H1 (cell line): ENCODE measurements at regions not wholly inside any gene's neighbourhood (a gene's known extent, or its start where the extent isn't known, plus 50 kb on each side); places are given as distances from the start of the nearest gene placed in this dataset.

Experiments used
- CTCF ChIA-PET: fragments of 300-600 bp; sonication (Branson Sonifier 250); formaldehyde crosslinking; loops from one replicate; lab custom pipeline; 2021; ENCODE audit not compliant: partially characterized antibody; lab: Charles Lee
- POLR2A ChIA-PET: fragments of 300-600 bp; sonication (Branson Sonifier 250); formaldehyde crosslinking; loops from one replicate; lab custom pipeline; 2021; ENCODE audit warnings: inconsistent platforms; ENCODE audit not compliant: partially characterized antibody; lab: Charles Lee
- DNase-seq, 2 experiments: peaks; one replicate each; pipeline versions ENCODE4 v3.0.0 to v3.0.0-alpha.2; 2010 to 2022; ENCODE audit warnings: low spot score in 2 of 2, low read depth in 1 of 2, mixed read lengths in 1 of 2
- FAIRE-seq: peaks from 2 replicates; lab custom pipeline; 2011; peaks lifted over from hg19 to GRCh38; lab: Jason Lieb, UNC
- H2AFZ ChIP-seq: 2 replicates; pipeline ENCODE4 v1.8.1; 2012; ENCODE audit warnings: low read length, inconsistent platforms
- H2AK5ac ChIP-seq: 2 replicates; pipeline ENCODE4 v1.6.1; 2013; ENCODE audit warnings: low read depth, low read length
- H2BK120ac ChIP-seq: replicated peaks from 2 replicates; pipeline ENCODE3; 2013; ENCODE audit warnings: low read depth, low read length, inconsistent platforms
- H2BK12ac ChIP-seq: 2 replicates; pipeline ENCODE4 v1.6.1; 2013; ENCODE audit warnings: low read depth, low read length
- H2BK15ac ChIP-seq: 2 replicates; pipeline ENCODE4 v1.6.1; 2013; ENCODE audit warnings: low read length
- H2BK20ac ChIP-seq: 2 replicates; pipeline ENCODE4 v1.6.1; 2013; ENCODE audit warnings: low read length
- H2BK5ac ChIP-seq: 2 replicates; pipeline ENCODE4 v1.6.1; 2013; ENCODE audit warnings: low read depth, low read length
- H3K14ac ChIP-seq: 2 replicates; pipeline ENCODE4 v1.6.1; 2013; ENCODE audit warnings: inconsistent platforms; ENCODE audit not compliant: insufficient read length
- H3K18ac ChIP-seq: 2 replicates; pipeline ENCODE4 v1.6.1; 2013; ENCODE audit warnings: low read length; ENCODE audit errors: extremely low read depth
- H3K23ac ChIP-seq: 2 replicates; pipeline ENCODE4 v1.6.1; 2013; ENCODE audit warnings: inconsistent platforms; ENCODE audit not compliant: insufficient read length
- H3K23me2 ChIP-seq: 2 replicates; pipeline ENCODE4 v1.6.1; 2013; ENCODE audit warnings: low read depth, low read length
- H3K27ac ChIP-seq: 2 replicates; pipeline ENCODE4 v1.6.1; 2011; ENCODE audit warnings: low read depth, low read length, inconsistent platforms
- H3K27me3 ChIP-seq, 4 experiments: replicated peaks in 1 of 4; 1 replicate in 1 of 4; 2 replicates in 3 of 4; pipeline versions ENCODE4 v1.6.1 to v1.8.1; 2011 to 2013; ENCODE audit warnings: low read length in 3 of 4, mild to moderate bottlenecking in 3 of 4, inconsistent platforms in 2 of 4, mixed read lengths in 2 of 4, moderate library complexity in 1 of 4; ENCODE audit not compliant: control insufficient read depth in 3 of 4, insufficient read depth in 3 of 4; ENCODE audit errors: extremely low read depth in 1 of 4
- H3K36me3 ChIP-seq, 4 experiments: 2 replicates each; pipeline versions ENCODE4 v1.6.1 to v1.8.1; 2011 to 2013; ENCODE audit warnings: mild to moderate bottlenecking in 4 of 4, low read length in 3 of 4, moderate library complexity in 2 of 4, control low read depth in 1 of 4, inconsistent platforms in 1 of 4; ENCODE audit not compliant: insufficient read depth in 4 of 4, control insufficient read depth in 2 of 4
- H3K4ac ChIP-seq: replicated peaks from 2 replicates; pipeline ENCODE3; 2013; ENCODE audit warnings: low read length, low read depth, mixed read lengths, inconsistent platforms; ENCODE audit not compliant: insufficient read length
- H3K4me1 ChIP-seq, 4 experiments: replicated peaks in 1 of 4; 1 replicate in 1 of 4; 2 replicates in 3 of 4; pipeline versions ENCODE4 v1.6.1 to v1.8.1; 2011 to 2013; ENCODE audit warnings: low read length in 3 of 4, inconsistent platforms in 2 of 4, mixed read lengths in 1 of 4; ENCODE audit not compliant: insufficient read depth in 4 of 4, control insufficient read depth in 3 of 4
- H3K4me2 ChIP-seq, 2 experiments: 2 replicates each; pipeline versions ENCODE4 v1.6.1 to v1.8.1; 2011 to 2013; ENCODE audit warnings: low read depth in 2 of 2, low read length in 2 of 2, control low read depth in 1 of 2, inconsistent platforms in 1 of 2, mild to moderate bottlenecking in 1 of 2; ENCODE audit not compliant: insufficient read depth in 1 of 2
- H3K4me3 ChIP-seq, 4 experiments: fragments of 200-600, 300-600 bp in 1 of 4; sonication (generic), shearing (Covaris generic), sonication (Bioruptor Twin) in 1 of 4; 2 replicates each; pipeline versions ENCODE4 v1.5.1 to v1.8.1; 2011 to 2016; ENCODE audit warnings: low read length in 4 of 4, low read depth in 3 of 4, control low read depth in 2 of 4, inconsistent platforms in 2 of 4, mild to moderate bottlenecking in 2 of 4, mixed read lengths in 1 of 4, moderate library complexity in 1 of 4; ENCODE audit not compliant: insufficient read depth in 2 of 4; ENCODE audit errors: extremely low read depth in 1 of 4
- H3K56ac ChIP-seq: replicated peaks from 2 replicates; pipeline ENCODE3; 2013; ENCODE audit warnings: low read depth, mild to moderate bottlenecking, mixed read lengths, low read length, inconsistent platforms; ENCODE audit not compliant: insufficient read length
- H3K79me1 ChIP-seq: 2 replicates; pipeline ENCODE4 v1.6.1; 2013; ENCODE audit warnings: low read depth, low read length, control low read depth
- H3K79me2 ChIP-seq, 2 experiments: 2 replicates each; pipeline versions ENCODE4 v1.6.1 to v1.8.1; 2012 to 2013; ENCODE audit warnings: low read length in 2 of 2, mild to moderate bottlenecking in 2 of 2, inconsistent platforms in 1 of 2; ENCODE audit not compliant: insufficient read depth in 2 of 2, control insufficient read depth in 1 of 2
- H3K9ac ChIP-seq, 4 experiments: replicated peaks in 1 of 4; 1 replicate in 1 of 4; 2 replicates in 3 of 4; pipeline versions ENCODE4 v1.6.1 to v1.8.1; 2011 to 2013; ENCODE audit warnings: low read depth in 3 of 4, low read length in 3 of 4, control low read depth in 2 of 4, mild to moderate bottlenecking in 2 of 4, moderate library complexity in 2 of 4, inconsistent platforms in 1 of 4; ENCODE audit errors: extremely low read depth in 1 of 4
- H3K9me3 ChIP-seq, 2 experiments: 2 replicates each; pipeline versions ENCODE4 v1.6.1 to v1.8.1; 2012 to 2013; ENCODE audit warnings: mild to moderate bottlenecking in 2 of 2, moderate library complexity in 2 of 2, control low read depth in 1 of 2, inconsistent platforms in 1 of 2, low read depth in 1 of 2, low read length in 1 of 2, mixed read lengths in 1 of 2; ENCODE audit not compliant: insufficient read depth in 2 of 2
- H4K20me1 ChIP-seq, 2 experiments: replicated peaks in 1 of 2; 2 replicates each; pipeline versions ENCODE3 to v1.8.1; 2011 to 2013; ENCODE audit warnings: inconsistent platforms in 2 of 2, low read length in 2 of 2, mild to moderate bottlenecking in 1 of 2; ENCODE audit not compliant: insufficient read depth in 2 of 2, control insufficient read depth in 1 of 2
- H4K5ac ChIP-seq: 2 replicates; pipeline ENCODE4 v1.6.1; 2013; ENCODE audit warnings: low read length, low read depth, mixed read lengths, inconsistent platforms; ENCODE audit not compliant: insufficient read length
- H4K8ac ChIP-seq: 2 replicates; pipeline ENCODE4 v1.8.0; 2013; ENCODE audit warnings: mild to moderate bottlenecking, moderate library complexity, low read length, inconsistent platforms; ENCODE audit not compliant: insufficient read depth; ENCODE audit errors: extremely low read depth
- H4K91ac ChIP-seq: replicated peaks from 2 replicates; pipeline ENCODE3; 2013; ENCODE audit warnings: low read length, mixed read lengths, inconsistent platforms; ENCODE audit not compliant: insufficient read length
- ASH2L ChIP-seq: fragments of 200-600, 300-600 bp; sonication (generic); IDR thresholded peaks from one replicate; pipeline ENCODE4 v1.7.1; 2017; ENCODE audit warnings: low read length
- CEBPB ChIP-seq: IDR thresholded peaks from 2 replicates; pipeline ENCODE4 v1.6.1; 2012; ENCODE audit warnings: low read depth, low read length
- FOSL1 ChIP-seq: IDR thresholded peaks from 2 replicates; pipeline ENCODE4 v1.6.1; 2011; ENCODE audit warnings: mild to moderate bottlenecking, low read depth, low read length, moderate library complexity; ENCODE audit not compliant: insufficient read depth
- KDM1A ChIP-seq: fragments of 200-600, 300-600 bp; sonication (generic); IDR thresholded peaks from 2 replicates; pipeline ENCODE4 v1.7.1; 2016; ENCODE audit warnings: mild to moderate bottlenecking, low read length, borderline replicate concordance
- KDM4A ChIP-seq: IDR thresholded peaks from one replicate; pipeline ENCODE4 v1.7.1; 2012; ENCODE audit warnings: low read depth, mild to moderate bottlenecking, moderate library complexity, low read length, inconsistent platforms; ENCODE audit not compliant: severe bottlenecking
- KDM5A ChIP-seq: fragments of 200-600 bp; IDR thresholded peaks from 2 replicates; pipeline ENCODE4 v1.7.1; 2012; ENCODE audit warnings: mild to moderate bottlenecking, low read length, inconsistent platforms, mixed read lengths
- POLR2AphosphoS5 ChIP-seq: IDR thresholded peaks from 2 replicates; pipeline ENCODE4 v1.6.1; 2011; ENCODE audit warnings: low read depth, low read length
- RBBP5 ChIP-seq: IDR thresholded peaks from 2 replicates; pipeline ENCODE4 v1.7.1; 2012; ENCODE audit warnings: low read depth, mild to moderate bottlenecking, inconsistent platforms, low read length, moderate library complexity, borderline replicate concordance
- SAP30 ChIP-seq: fragments of 300-600 bp; sonication (generic); IDR thresholded peaks from 2 replicates; pipeline ENCODE4 v1.7.1; 2012; ENCODE audit warnings: low read length, moderate library complexity, mild to moderate bottlenecking, inconsistent platforms; ENCODE audit not compliant: insufficient read depth, insufficient replicate concordance
- SIRT6 ChIP-seq: IDR thresholded peaks from one replicate; pipeline ENCODE4 v1.7.1; 2012; ENCODE audit warnings: low read length, inconsistent platforms
- SP1 ChIP-seq: IDR thresholded peaks from 2 replicates; pipeline ENCODE4 v1.6.1; 2011; ENCODE audit warnings: low read depth, low read length
- SUZ12 ChIP-seq: fragments of 200-600 bp; sonication (generic); IDR thresholded peaks from 2 replicates; pipeline ENCODE4 v1.6.1; 2012; ENCODE audit warnings: mild to moderate bottlenecking, inconsistent platforms, low read length, moderate library complexity, mixed read lengths
- TCF12 ChIP-seq: IDR thresholded peaks from 2 replicates; pipeline ENCODE4 v1.6.1; 2011; ENCODE audit warnings: low read depth, mild to moderate bottlenecking, low read length
- YY1 ChIP-seq: IDR thresholded peaks from 2 replicates; pipeline ENCODE4 v1.6.1; 2011; ENCODE audit warnings: low read depth, mild to moderate bottlenecking, low read length
- ZNF274 ChIP-seq: IDR thresholded peaks from 2 replicates; pipeline ENCODE4 v1.7.0; 2012; ENCODE audit warnings: low read length, borderline replicate concordance; ENCODE audit errors: extremely low read depth
- WGBS, 2 experiments: shearing (Covaris generic) in 1 of 2; methylation state at CpG; one replicate each; pipeline versions ENCODE4 v1.1.6 to v1.1.7; 2013 to 2015; ENCODE audit warnings: low lambda C conversion rate in 2 of 2, mixed read lengths in 2 of 2, inconsistent platforms in 1 of 2, low coverage in 1 of 2, missing lambda C conversion rate in 1 of 2; ENCODE audit not compliant: insufficient replicate concordance in 2 of 2, insufficient coverage in 1 of 2, insufficient read length in 1 of 2; ENCODE audit errors: extremely low coverage in 1 of 2, missing lambda C conversion rate in 1 of 2; 5-methylcytosine and 5-hydroxymethylcytosine counted together

DNA sequence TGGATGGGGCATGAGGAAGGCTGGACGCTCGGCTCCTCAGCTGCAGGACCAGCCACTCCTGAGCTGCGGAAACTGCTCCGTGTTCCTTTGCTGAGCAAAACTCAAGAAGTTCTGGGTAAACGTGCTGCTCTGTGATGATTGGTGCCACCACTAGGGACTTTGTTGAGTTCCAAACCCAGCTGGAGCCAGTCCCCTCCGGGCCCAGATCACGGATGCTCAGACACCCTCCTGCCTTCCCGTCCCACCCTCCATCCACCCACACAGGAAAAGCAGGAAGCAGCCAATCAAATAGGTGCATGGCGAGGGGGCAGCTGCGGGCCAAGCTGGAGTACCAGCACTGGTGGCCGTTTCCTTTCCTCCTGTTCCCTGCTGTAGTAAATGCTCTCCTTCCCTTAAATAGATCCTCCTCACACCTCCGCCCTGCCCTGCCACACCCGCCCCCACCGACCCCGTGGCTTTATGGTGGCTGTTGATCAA, 68.0 kb downstream of the ADRA2C start:
- no peak overlapping the region; the same call in 1 of the 2 replicates for H2AFZ ChIP-seq
- 88% methylated on average over 9 of the region's 15 CpGs; no CpG with 5 or more reads in 1 of the 2 experiments for WGBS, 2 experiments
- no peak overlapping the region for H3K23ac ChIP-seq
- H2BK12ac ChIP-seq: 0 out of 2 replicates have a peak overlapping the region, but pooled peaks have one; percentile 60
- H3K4me1 ChIP-seq: peaks cover 0 to 47% (median 37%) of the 10 kb centered on the region in 4 experiments; a peak in 6 of 7 replicates
- peak overlapping the region; percentile 71 for H3K18ac ChIP-seq
- H3K56ac ChIP-seq: no peak overlapping the region
- H3K4me3 ChIP-seq: no peak overlapping the region
- CTCF ChIA-PET: interaction anchor here (0.7 to 9.1 kb wide), 12 partner anchors 8 to 1315 kb away, joined by 3 to 37 read pairs (median 3); no protein-coding TSS in a partner anchor
- peaks cover 0 to 3% (median 0%) of the 10 kb centered on the region in 4 experiments; a peak in 2 of 7 replicates for H3K27me3 ChIP-seq
- DNase-seq: no peak
- no peaks in the 10 kb centered on the region for H3K79me2 ChIP-seq
- no peaks in the 10 kb centered on the region for H4K20me1 ChIP-seq
- H3K36me3 ChIP-seq: no peaks in the 10 kb centered on the region
- no peak overlapping the region for H4K8ac ChIP-seq
- H4K5ac ChIP-seq: peak overlapping the region; percentile 54
- H3K9ac ChIP-seq: no peak overlapping the region
- H2BK5ac ChIP-seq: no peak overlapping the region
- H3K27ac ChIP-seq: no peak overlapping the region
- POLR2A ChIA-PET: interaction anchor here (1.1 to 1.4 kb wide), 2 partner anchors 17 to 24 kb away, joined by 3 read pairs; no protein-coding TSS in a partner anchor
- H3K23me2 ChIP-seq: no peaks in the 10 kb centered on the region
- no peaks in the 10 kb centered on the region for H3K9me3 ChIP-seq
- H2BK20ac ChIP-seq: peak overlapping the region; percentile 72; the same call in 1 of the 2 replicates
- H2BK15ac ChIP-seq: peak overlapping the region; percentile 88; the same call in 1 of the 2 replicates
- no peak overlapping the region; the same call in 1 of the 2 replicates for H2AK5ac ChIP-seq
- no peak overlapping the region for H3K4ac ChIP-seq
- H3K4me2 ChIP-seq: no peak overlapping the region
- no peak overlapping the region for H3K14ac ChIP-seq
- H2BK120ac ChIP-seq: no peak overlapping the region
- FAIRE-seq: no peak
- H3K79me1 ChIP-seq: no peaks in the 10 kb centered on the region
- peak overlapping the region; percentile 80 for H4K91ac ChIP-seq
- no peak for TF ChIP-seq SP1
- TF ChIP-seq ZNF274: no peak
- TF ChIP-seq YY1: no peak
- TF ChIP-seq TCF12: no peak
- no peak for TF ChIP-seq SUZ12
- TF ChIP-seq POLR2AphosphoS5: no peak
- no peak for TF ChIP-seq SAP30
- TF ChIP-seq RBBP5: no peak
- no peak for TF ChIP-seq ASH2L
- TF ChIP-seq SIRT6: no peak
- TF ChIP-seq CEBPB: no peak
- no peak for TF ChIP-seq KDM4A
- no peak for TF ChIP-seq KDM5A
- TF ChIP-seq FOSL1: no peak
- TF ChIP-seq KDM1A: no peak
